Right cardiac atrium (tissue), 5 donors: ENCODE measurements at regions not wholly inside any gene's neighbourhood (a gene's known extent, or its start where the extent isn't known, plus 50 kb on each side); places are given as distances from the start of the nearest gene placed in this dataset.

Experiments used
- ATAC-seq, 2 donors: fragments of 200-7000 bp; cut with Tn5 transposase; one replicate each; pipeline versions ENCODE4 v1.8.0 to v1.9.1; 2020; ENCODE audit warnings: moderate library complexity in 2 of 2, mild to moderate bottlenecking in 1 of 2
- DNase-seq, 3 donors: peaks; one replicate each; pipeline ENCODE4 v3.0.0-alpha.2; 2020
- H3K27ac ChIP-seq: one replicate; pipeline ENCODE4 v1.5.1; 2013; ENCODE audit warnings: mild to moderate bottlenecking, low read length, control low read depth, moderate library complexity
- H3K27me3 ChIP-seq: one replicate; pipeline ENCODE4 v1.6.1; 2013; ENCODE audit not compliant: control insufficient read depth, insufficient read depth
- H3K4me1 ChIP-seq: one replicate; pipeline ENCODE4 v1.6.1; 2013; ENCODE audit warnings: low read length; ENCODE audit not compliant: control insufficient read depth, insufficient read depth
- H3K4me3 ChIP-seq: one replicate; pipeline ENCODE4 v1.5.1; 2013; ENCODE audit warnings: low read length, control low read depth
- H3K9me3 ChIP-seq: one replicate; pipeline ENCODE4 v1.6.1; 2013; ENCODE audit warnings: low read length; ENCODE audit not compliant: control insufficient read depth
- WGBS: extraction: QIAGEN DNeasy Blood & Tissue Kit; methylation state at CpG from one replicate; pipeline ENCODE4 v1.1.7; 2013; 5-methylcytosine and 5-hydroxymethylcytosine counted together
- intact Hi-C, 4 donors: fragments of 100-400 bp; cut with DNase I; formaldehyde crosslinking; loops; one replicate each; pipeline versions ENCODE4 v1.11.0 to v1.14.0; 2022 to 2023
- donor health status: healthy with polysubstance abuse.
- donor health status: DM: no; HTN: yes; CAD: no.
- donor health status: DM: no; HTN: no; CAD: no.
- donor health status: DM: no; HTN: yes; CAD: no; lungs with severe emphysema.
- donor health status: DM: yes; HTN: yes; CAD: no.

DNA sequence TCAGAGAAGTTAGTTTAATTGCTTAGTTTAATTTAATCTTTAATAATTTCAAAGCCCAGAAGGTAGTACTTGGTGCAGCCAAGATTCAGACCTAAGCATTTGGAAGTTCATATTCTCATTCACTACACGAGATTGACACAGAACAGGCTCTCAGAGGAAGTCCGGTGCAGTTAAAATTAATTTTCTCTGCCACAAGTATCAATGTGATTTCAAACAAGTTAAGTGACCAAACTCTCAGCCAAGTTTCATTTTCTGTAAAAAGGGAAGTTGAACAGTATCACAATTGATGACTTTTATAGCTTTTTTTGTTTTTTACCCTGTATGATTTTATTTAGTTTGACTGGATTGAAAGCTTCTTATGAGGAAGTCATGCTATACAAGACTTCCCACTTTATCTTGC, 1494.9 kb upstream of the LRRTM3 start:
- Histone ChIP-seq H3K4me1 (no peaks in the 10 kb centered on the region), H3K9me3 (no peaks in the 10 kb centered on the region), H3K4me3 (no peak overlapping the region), H3K27ac (no peak overlapping the region), H3K27me3 (no peaks in the 10 kb centered on the region)
- ATAC-seq (no peak), DNase-seq (no peak)
- intact Hi-C loops: no loop called here
- 27% methylated on average over 2 of the region's 2 CpGs for WGBS

DNA sequence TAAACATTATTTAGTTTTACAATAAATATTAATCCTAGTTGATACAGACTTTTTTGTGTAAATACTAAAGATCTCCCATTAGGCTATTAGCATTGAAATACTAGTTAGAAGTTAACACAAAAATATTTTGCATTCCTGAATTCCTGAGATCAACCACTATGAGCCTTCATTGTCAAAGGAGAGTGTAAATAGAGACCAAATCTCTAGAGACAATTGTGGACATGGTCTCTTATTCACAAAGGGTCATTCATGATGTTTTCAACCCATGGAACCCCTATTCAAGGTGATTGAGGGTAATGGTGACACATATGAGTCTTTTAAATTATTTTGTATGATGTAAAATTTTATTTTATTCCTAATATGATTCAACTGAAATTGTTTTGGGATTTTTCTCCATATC, 1454.8 kb upstream of the LRRTM3 start:
- Histone ChIP-seq H3K27me3 (no peaks in the 10 kb centered on the region), H3K27ac (no peak overlapping the region), H3K9me3 (no peaks in the 10 kb centered on the region), H3K4me1 (no peaks in the 10 kb centered on the region), H3K4me3 (no peak overlapping the region)
- no peak for DNase-seq
- ATAC-seq: no peak
- intact Hi-C loops: no loop called here

DNA sequence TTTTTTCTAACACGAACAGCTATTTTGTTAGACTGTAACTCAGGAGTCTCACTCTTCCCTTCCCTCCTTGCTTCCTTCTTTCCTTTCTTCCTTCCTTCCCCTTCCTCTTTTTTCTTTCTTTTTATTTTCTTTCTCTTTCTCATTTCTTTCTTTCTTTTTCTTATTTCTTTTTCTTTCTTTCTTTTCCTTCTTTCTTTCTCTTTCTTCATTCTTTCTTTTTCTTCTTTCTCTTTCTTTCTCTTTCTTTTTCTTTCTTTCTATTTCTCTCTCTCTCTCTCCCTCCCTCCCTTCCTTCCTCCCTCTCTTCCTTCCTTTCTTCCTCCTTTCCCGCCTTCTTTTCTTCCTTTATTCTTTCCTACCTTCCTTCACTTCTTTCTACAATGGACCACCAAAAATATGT, 1443.0 kb upstream of the LRRTM3 start:
- DNase-seq: no peak
- Histone ChIP-seq H3K27me3 (no peaks in the 10 kb centered on the region), H3K4me3 (no peak overlapping the region), H3K4me1 (no peaks in the 10 kb centered on the region), H3K27ac (no peak overlapping the region), H3K9me3 (no peaks in the 10 kb centered on the region)
- intact Hi-C loops: no loop called here
- 88% methylated on average over 2 of the region's 2 CpGs for WGBS
- ATAC-seq: no peak

DNA sequence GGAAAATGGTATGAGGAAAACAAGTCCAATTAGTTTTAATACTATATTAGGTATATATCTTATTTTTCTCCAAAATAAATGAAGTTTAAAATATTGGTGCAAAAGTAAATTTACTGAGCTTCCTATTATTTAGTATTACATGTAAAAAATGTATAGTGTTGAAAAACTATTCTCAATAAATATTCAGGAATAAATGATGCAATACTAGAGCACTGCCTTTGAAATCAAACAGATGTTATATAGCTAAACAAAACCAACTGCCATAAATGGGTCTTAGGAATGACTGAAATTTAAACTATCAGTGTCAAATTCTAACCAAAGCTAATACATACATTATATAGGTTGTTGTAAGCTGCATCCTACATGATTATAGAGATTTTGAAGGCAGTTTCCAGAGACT, 1434.0 kb upstream of the LRRTM3 start:
- DNase-seq (no peak), ATAC-seq (no peak)
- Histone ChIP-seq H3K9me3 (no peaks in the 10 kb centered on the region), H3K27me3 (no peaks in the 10 kb centered on the region), H3K4me3 (no peak overlapping the region), H3K27ac (no peak overlapping the region), H3K4me1 (no peaks in the 10 kb centered on the region)
- intact Hi-C loops: no loop called here

DNA sequence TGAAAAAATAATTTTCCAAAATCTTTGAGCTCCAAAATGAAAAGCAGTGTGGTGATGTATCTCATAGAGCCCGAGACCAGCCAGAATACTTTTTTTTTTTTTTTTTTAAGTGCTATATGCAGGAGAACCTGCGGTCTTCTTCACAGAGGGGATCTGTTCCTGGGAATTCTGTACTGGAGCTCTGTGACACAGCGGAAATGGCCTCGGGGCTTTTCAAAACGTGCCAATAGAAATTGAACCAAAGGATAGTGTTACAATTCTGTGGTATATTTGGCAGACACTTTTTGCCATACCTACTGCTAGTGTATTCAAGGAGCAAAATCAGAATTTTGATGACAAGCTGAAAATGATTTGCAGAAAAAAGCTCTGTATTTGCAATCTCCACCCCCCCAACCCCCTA, 1429.3 kb upstream of the LRRTM3 start:
- Histone ChIP-seq H3K9me3 (no peaks in the 10 kb centered on the region), H3K27me3 (no peaks in the 10 kb centered on the region), H3K4me1 (no peaks in the 10 kb centered on the region), H3K4me3 (no peak overlapping the region), H3K27ac (no peak overlapping the region)
- intact Hi-C loops: no loop called here
- DNase-seq (no peak), ATAC-seq (no peak)
- 73% methylated on average over 5 of the region's 5 CpGs for WGBS

DNA sequence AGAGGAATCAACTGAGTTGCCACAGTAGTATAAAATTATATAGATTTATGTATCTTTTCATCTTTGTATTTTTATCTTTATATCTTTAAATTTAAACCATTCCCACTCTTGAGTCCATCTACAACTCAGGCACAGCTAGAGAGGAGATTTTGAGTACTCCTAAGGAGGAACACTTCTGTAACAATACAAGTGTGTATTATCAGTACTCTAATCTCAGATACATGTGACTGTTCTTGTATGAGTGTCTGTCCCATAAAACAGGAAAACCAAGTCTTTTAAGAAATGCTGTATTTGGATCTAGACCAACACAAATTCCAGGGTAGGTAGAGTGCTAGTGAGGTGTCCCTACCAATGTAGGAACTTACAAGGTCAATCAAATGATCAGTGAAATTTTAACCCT, 1428.0 kb upstream of the LRRTM3 start:
- ATAC-seq (no peak), DNase-seq (no peak)
- intact Hi-C loops: no loop called here
- H3K4me1 ChIP-seq: no peaks in the 10 kb centered on the region
- no peak overlapping the region for H3K27ac ChIP-seq
- no peak overlapping the region for H3K4me3 ChIP-seq
- no peaks in the 10 kb centered on the region for H3K9me3 ChIP-seq
- no peaks in the 10 kb centered on the region for H3K27me3 ChIP-seq

DNA sequence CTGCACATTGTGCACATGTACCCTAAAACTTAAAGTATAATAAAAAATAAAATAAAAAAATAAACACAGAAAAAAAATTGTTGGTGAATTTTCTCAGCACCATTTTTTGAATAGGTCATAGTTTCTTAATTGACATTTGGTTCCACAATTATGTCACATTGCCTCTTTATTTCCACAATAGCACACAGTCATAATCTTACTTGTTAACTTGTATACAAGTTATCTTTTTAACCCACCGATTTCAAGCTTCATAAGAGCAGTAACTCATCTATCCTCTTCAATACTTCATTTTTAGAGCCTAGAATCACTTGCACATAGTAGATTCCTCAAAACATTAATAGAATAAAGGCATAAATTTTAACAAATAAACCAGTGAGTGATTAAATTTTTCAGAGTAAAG, 1425.1 kb upstream of the LRRTM3 start:
- WGBS: 85% methylated on average over 1 of the region's 1 CpG
- no peaks in the 10 kb centered on the region for H3K27me3 ChIP-seq

DNA sequence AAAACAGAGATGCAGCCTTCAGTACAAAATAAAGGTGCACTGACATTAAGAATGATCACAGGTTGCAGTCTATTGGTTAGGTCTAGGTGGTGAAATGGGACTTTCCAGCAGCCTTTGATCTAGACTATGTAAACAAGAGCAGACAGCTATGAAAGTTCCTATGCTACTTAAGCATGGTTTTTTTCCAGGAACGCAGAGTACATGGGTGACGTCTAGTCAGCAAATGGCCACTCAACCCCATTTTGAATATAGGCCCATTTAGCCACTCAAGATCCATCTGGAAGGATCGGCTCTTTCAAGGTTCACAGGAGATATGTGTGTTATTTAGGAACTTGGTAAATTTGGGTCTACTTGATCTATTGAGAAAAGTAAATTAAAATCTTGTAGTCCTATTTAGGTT, 1424.6 kb upstream of the LRRTM3 start:
- Histone ChIP-seq H3K4me3 (no peak overlapping the region), H3K27ac (no peak overlapping the region), H3K27me3 (no peaks in the 10 kb centered on the region), H3K4me1 (no peaks in the 10 kb centered on the region), H3K9me3 (no peaks in the 10 kb centered on the region)
- no peak for DNase-seq
- intact Hi-C loops: no loop called here
- WGBS: 87% methylated on average over 3 of the region's 3 CpGs
- no peak for ATAC-seq

More for the DNA sequence above, 1425.1 kb upstream of the LRRTM3 start:
- Histone ChIP-seq H3K9me3 (no peaks in the 10 kb centered on the region), H3K27ac (no peak overlapping the region), H3K4me1 (no peaks in the 10 kb centered on the region), H3K4me3 (no peak overlapping the region)
- ATAC-seq (no peak), DNase-seq (no peak)
- intact Hi-C loops: no loop called here

DNA sequence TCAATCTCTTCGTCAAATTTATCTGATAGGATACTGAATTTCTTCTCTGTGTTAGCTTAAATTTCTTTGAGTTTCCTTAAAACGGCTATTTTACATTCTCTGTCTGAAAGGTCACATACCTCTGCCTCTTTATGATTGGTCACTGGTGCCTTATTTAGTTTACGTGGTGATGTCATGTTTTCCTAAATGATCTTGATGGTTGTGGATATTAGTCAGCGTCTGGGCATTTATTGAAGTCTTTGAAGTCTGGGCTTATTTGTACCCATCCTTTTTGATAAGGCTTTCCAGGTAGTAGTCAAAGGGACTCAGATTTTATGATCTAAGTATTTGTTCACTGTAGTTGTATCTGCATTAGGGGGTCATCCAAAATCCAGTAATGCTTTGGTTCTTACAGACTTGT, 1407.5 kb upstream of the LRRTM3 start:
- intact Hi-C loops: no loop called here
- DNase-seq (no peak), ATAC-seq (no peak)
- H3K27me3 ChIP-seq: no peaks in the 10 kb centered on the region
- H3K4me1 ChIP-seq: no peaks in the 10 kb centered on the region
- 81% methylated on average over 4 of the region's 4 CpGs for WGBS
- H3K9me3 ChIP-seq: no peaks in the 10 kb centered on the region
- no peak overlapping the region for H3K4me3 ChIP-seq
- no peak overlapping the region for H3K27ac ChIP-seq

DNA sequence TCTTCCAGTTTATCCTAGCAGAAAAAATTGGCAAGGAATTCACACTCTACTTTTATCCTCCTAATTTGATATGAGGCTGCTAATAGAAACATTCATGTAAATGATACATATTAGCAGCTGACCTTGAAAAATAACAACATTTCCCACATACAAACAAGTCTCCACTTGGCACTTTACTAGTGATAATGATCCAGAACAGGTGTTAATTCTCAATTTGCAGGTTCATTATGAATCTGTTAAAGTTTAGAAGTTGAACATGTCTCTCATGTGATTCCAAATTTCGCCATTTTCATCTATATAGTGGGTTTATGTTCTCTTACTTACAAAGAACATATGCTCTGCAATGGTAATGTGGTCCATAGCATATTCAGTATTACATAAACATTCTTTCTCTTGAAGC, 1396.8 kb upstream of the LRRTM3 start:
- H3K4me1 ChIP-seq: no peaks in the 10 kb centered on the region
- intact Hi-C loops: no loop called here
- ATAC-seq: no peak
- WGBS: 70% methylated on average over 1 of the region's 1 CpG
- no peak overlapping the region for H3K27ac ChIP-seq
- DNase-seq: no peak
- no peaks in the 10 kb centered on the region for H3K9me3 ChIP-seq
- no peaks in the 10 kb centered on the region for H3K27me3 ChIP-seq
- no peak overlapping the region for H3K4me3 ChIP-seq

DNA sequence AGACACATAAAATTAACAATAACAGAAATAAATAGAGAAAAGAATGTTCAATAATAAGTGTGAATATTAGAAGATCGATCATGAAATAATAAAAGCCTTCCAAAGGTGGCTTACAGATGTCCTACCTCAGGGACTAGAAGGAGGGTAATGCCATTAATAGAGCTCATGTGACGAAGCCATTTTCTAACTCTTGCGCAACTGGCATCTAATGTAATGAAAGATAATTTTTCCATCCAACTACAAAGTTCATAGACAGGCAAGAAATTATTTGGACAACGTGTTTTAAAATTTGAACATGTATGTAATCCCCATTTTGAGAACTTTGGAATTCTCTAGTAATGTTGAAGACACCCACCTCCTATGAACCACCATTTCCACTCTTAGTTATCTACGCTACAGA, 1394.3 kb upstream of the LRRTM3 start:
- H3K9me3 ChIP-seq: no peaks in the 10 kb centered on the region
- no peak for ATAC-seq
- no peaks in the 10 kb centered on the region for H3K27me3 ChIP-seq
- no peak for DNase-seq
- no peak overlapping the region for H3K4me3 ChIP-seq
- intact Hi-C loops: no loop called here
- no peaks in the 10 kb centered on the region for H3K4me1 ChIP-seq
- H3K27ac ChIP-seq: no peak overlapping the region
- 91% methylated on average over 5 of the region's 5 CpGs for WGBS

DNA sequence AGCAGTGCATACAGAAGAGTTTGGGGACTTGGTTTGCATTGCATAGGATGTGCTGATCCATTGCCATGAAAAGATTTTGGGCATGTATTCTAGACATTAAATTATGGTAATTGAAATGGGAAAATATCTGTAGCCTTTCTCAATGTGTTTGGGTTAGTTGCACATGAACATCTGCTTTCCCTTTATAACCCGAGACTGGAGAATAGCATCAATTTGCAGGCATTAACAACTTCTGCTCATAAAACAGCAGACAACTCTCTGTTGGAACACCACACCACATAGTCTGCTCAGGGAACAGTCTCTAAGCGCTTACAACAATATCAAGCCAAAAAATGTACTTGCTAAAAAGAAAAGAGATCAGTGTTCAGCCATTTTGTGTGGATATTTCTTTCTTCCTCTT, 1391.1 kb upstream of the LRRTM3 start:
- Histone ChIP-seq H3K4me3 (no peak overlapping the region), H3K9me3 (no peaks in the 10 kb centered on the region), H3K27ac (no peak overlapping the region), H3K4me1 (no peaks in the 10 kb centered on the region), H3K27me3 (no peaks in the 10 kb centered on the region)
- intact Hi-C loops: no loop called here
- DNase-seq: no peak
- WGBS: 88% methylated on average over 2 of the region's 2 CpGs
- no peak for ATAC-seq
